ENCODE measurements at regions not wholly inside any gene's neighbourhood (a gene's known extent, or its start where the extent isn't known, plus 50 kb on each side); places are given as distances from the start of the nearest gene placed in this dataset.

GRCh38 chr1:63027176-63027575 lies 243.2 kb downstream of the ATG4C start:
- Histone ChIP-seq H3K4me1 (ENCODE audit: control insufficient read depth, insufficient read depth, low read length) (no peaks in the 10 kb centered on the region), H3K79me2 (ENCODE audit: control insufficient read depth, insufficient read depth, low read length) (no peaks in the 10 kb centered on the region), H4K20me1 (ENCODE audit: control insufficient read depth, insufficient read depth) (no peaks in the 10 kb centered on the region), H3K9ac (ENCODE audit: control insufficient read depth, insufficient read depth, low read length) (no peak overlapping the region), H3K27me3 (replicated peaks in 1 of 2; ENCODE audit: control insufficient read depth in 2 of 2, insufficient read depth in 2 of 2, low read length in 1 of 2) (no peaks in the 10 kb centered on the region), H3K36me3 (ENCODE audit: control insufficient read depth in 2 of 2, insufficient read depth in 2 of 2, low read length in 1 of 2) (no peaks in the 10 kb centered on the region), H3K9me3 (replicated peaks; ENCODE audit: control insufficient read depth, insufficient read depth, low read length) (no peaks in the 10 kb centered on the region), H3K27ac (ENCODE audit: control insufficient read depth, insufficient read depth) (no peak overlapping the region), H2AFZ (ENCODE audit: control insufficient read depth, low read depth, low read length) (no peak overlapping the region), H3K4me3 (no peak overlapping the region), H3K4me2 (ENCODE audit: control insufficient read depth, insufficient read depth) (no peak overlapping the region)
- ChIA-PET SMC1A (ENCODE audit: uncharacterized antibody, unreplicated experiment) (no interaction called here), RAD21 (ENCODE audit: unreplicated experiment) (no interaction called here), CTCF (no interaction called here), POLR2A (no interaction called here)
- 47% methylated on average over 3 of the region's 3 CpGs for WGBS (ENCODE audit: insufficient coverage, insufficient replicate concordance, low lambda C conversion rate, missing lambda C conversion rate)
- in situ Hi-C loops (cut with MboI) (no loop called here), intact Hi-C loops (cut with micrococcal nuclease; ENCODE audit: unreplicated experiment) (no loop called here)
- no peak for TF ChIP-seq HDGF (IDR thresholded peaks at IDR 0.05)
- TF ChIP-seq RBBP5 (conservative IDR thresholded peaks at IDR 0.05), result no peak
- ATAC-seq (no peak), DNase-seq (ENCODE audit: low read depth, low spot score) (no peak), FAIRE-seq (no peak)
- no TSS peak for BruUV-seq (replicated peaks)

- no peak for ATAC-seq
- Histone ChIP-seq H3K4me3 (no peak overlapping the region), H3K4me1 (ENCODE audit: control insufficient read depth, insufficient read depth, low read length) (no peaks in the 10 kb centered on the region), H3K27me3 (replicated peaks in 1 of 2; ENCODE audit: control insufficient read depth in 2 of 2, insufficient read depth in 2 of 2, low read length in 1 of 2) (no peaks in the 10 kb centered on the region), H3K79me2 (ENCODE audit: control insufficient read depth, insufficient read depth, low read length) (no peaks in the 10 kb centered on the region), H3K27ac (ENCODE audit: control insufficient read depth, insufficient read depth) (no peak overlapping the region), H3K36me3 (ENCODE audit: control insufficient read depth in 2 of 2, insufficient read depth in 2 of 2, low read length in 1 of 2) (no peaks in the 10 kb centered on the region), H3K4me2 (ENCODE audit: control insufficient read depth, insufficient read depth) (no peak overlapping the region), H4K20me1 (ENCODE audit: control insufficient read depth, insufficient read depth) (no peaks in the 10 kb centered on the region), H2AFZ (ENCODE audit: control insufficient read depth, low read depth, low read length) (no peak overlapping the region), H3K9me3 (replicated peaks; ENCODE audit: control insufficient read depth, insufficient read depth, low read length) (no peaks in the 10 kb centered on the region), H3K9ac (ENCODE audit: control insufficient read depth, insufficient read depth, low read length) (no peak overlapping the region)
- no peak for FAIRE-seq
- ChIA-PET SMC1A (ENCODE audit: uncharacterized antibody, unreplicated experiment) (no interaction called here), CTCF (no interaction called here), RAD21 (ENCODE audit: unreplicated experiment) (no interaction called here), POLR2A (no interaction called here)
- intact Hi-C loops (cut with micrococcal nuclease; ENCODE audit: unreplicated experiment), result no loop called here
- no TSS peak for BruUV-seq (replicated peaks)
- DNase-seq (ENCODE audit: low read depth, low spot score), result no peak
- 24% methylated on average over 4 of the region's 4 CpGs for WGBS (ENCODE audit: insufficient coverage, insufficient replicate concordance, low lambda C conversion rate, missing lambda C conversion rate)
- in situ Hi-C loops (cut with MboI), result no loop called here
- TF ChIP-seq ZSCAN29 (IDR thresholded peaks at IDR 0.05), result no peak
- no peak for TF ChIP-seq TCF7 (IDR thresholded peaks at IDR 0.05; ENCODE audit: borderline replicate concordance)
- no peak for TF ChIP-seq ZNF687 (IDR thresholded peaks at IDR 0.05)
- no peak for TF ChIP-seq ZZZ3 (IDR thresholded peaks at IDR 0.05; ENCODE audit: control insufficient read depth, insufficient read length, low read depth)
- TF ChIP-seq, protein P1, sequence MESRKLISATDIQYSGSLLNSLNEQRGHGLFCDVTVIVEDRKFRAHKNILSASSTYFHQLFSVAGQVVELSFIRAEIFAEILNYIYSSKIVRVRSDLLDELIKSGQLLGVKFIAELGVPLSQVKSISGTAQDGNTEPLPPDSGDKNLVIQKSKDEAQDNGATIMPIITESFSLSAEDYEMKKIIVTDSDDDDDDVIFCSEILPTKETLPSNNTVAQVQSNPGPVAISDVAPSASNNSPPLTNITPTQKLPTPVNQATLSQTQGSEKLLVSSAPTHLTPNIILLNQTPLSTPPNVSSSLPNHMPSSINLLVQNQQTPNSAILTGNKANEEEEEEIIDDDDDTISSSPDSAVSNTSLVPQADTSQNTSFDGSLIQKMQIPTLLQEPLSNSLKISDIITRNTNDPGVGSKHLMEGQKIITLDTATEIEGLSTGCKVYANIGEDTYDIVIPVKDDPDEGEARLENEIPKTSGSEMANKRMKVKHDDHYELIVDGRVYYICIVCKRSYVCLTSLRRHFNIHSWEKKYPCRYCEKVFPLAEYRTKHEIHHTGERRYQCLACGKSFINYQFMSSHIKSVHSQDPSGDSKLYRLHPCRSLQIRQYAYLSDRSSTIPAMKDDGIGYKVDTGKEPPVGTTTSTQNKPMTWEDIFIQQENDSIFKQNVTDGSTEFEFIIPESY (IDR thresholded peaks at IDR 0.05), result no peak
- TF ChIP-seq, protein P2, sequence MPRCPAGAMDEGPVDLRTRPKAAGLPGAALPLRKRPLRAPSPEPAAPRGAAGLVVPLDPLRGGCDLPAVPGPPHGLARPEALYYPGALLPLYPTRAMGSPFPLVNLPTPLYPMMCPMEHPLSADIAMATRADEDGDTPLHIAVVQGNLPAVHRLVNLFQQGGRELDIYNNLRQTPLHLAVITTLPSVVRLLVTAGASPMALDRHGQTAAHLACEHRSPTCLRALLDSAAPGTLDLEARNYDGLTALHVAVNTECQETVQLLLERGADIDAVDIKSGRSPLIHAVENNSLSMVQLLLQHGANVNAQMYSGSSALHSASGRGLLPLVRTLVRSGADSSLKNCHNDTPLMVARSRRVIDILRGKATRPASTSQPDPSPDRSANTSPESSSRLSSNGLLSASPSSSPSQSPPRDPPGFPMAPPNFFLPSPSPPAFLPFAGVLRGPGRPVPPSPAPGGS (IDR thresholded peaks at IDR 0.05; ENCODE audit: borderline replicate concordance, insufficient read depth, low read depth, low read length, poor library complexity, severe bottlenecking), result no peak
- no peak for TF ChIP-seq IKZF2 (IDR thresholded peaks at IDR 0.05)
These were observed 248.2 kb downstream of the ATG4C start for GRCh38 chr1:63032171-63032570.
